ENCODE measurements at regions not wholly inside any gene's neighbourhood (a gene's known extent, or its start where the extent isn't known, plus 50 kb on each side); places are given as distances from the start of the nearest gene placed in this dataset.
A peak's percentile ranks its signal among the peaks of the same experiment; 100 is the strongest.

- intact Hi-C loops (cut with micrococcal nuclease) = loop anchor here (2.0 to 10.0 kb wide), 2 partner anchors 184 to 210 kb away; partner anchors contain the start of gene SPIN4
- H3K9me1 ChIP-seq (replicated peaks; ENCODE audit: control insufficient read depth, extremely low read depth, insufficient read depth, low read length) = no peaks in the 10 kb centered on the region
- ChIA-PET CTCF (interaction anchor here (2.0 kb wide), 1 partner anchor 310 kb away, joined by 5 read pairs; no protein-coding TSS in a partner anchor), POLR2A (no interaction called here)
- H3K4me3 ChIP-seq (replicated peaks in 1 of 3; ENCODE audit: insufficient read depth in 1 of 3, low read depth in 1 of 3, low read length in 3 of 3) = peak overlapping the region; percentile 64 to 93 (median 82)
- no peaks in the 10 kb centered on the region for H4K20me1 ChIP-seq (replicated peaks; ENCODE audit: control insufficient read depth, extremely low read depth, insufficient read depth, low read length)
- peak; percentile 81 for DNase-seq (ENCODE audit: low read depth, low spot score)
- TSS peak; percentile 27 for BruUV-seq (replicated peaks)
- H3K27me3 ChIP-seq (ENCODE audit: control insufficient read depth in 2 of 2, insufficient read depth in 2 of 2, low read length in 2 of 2) = no peaks in the 10 kb centered on the region
- no peak for TF ChIP-seq MYC (IDR thresholded peaks at IDR 0.05; ENCODE audit: low read depth, low read length)
- dilution Hi-C loops (cut with MboI; ENCODE audit: extremely low pct_ligation_motif_present, low sequenced_read_pairs) = no loop called here
- H3K27ac ChIP-seq (ENCODE audit: insufficient read depth, low read depth, low read length) = peak overlapping the region; percentile 21
- H3K4me2 ChIP-seq (ENCODE audit: insufficient read depth, low read length) = peak overlapping the region; percentile 96
- no peaks in the 10 kb centered on the region for H3K36me3 ChIP-seq (ENCODE audit: control insufficient read depth in 2 of 2, extremely low read depth in 1 of 2, insufficient read depth in 2 of 2, low read length in 2 of 2)
- H3K4me1 ChIP-seq (ENCODE audit: control insufficient read depth, extremely low read depth, insufficient read depth, low read length) = no peaks in the 10 kb centered on the region
- peak overlapping the region; percentile 73 for H3K9ac ChIP-seq (replicated peaks; ENCODE audit: extremely low read depth, insufficient read depth, low read length)
- H3K9me3 ChIP-seq (replicated peaks; ENCODE audit: control insufficient read depth, insufficient read depth, low read length) = no peaks in the 10 kb centered on the region
- H3K79me2 ChIP-seq (ENCODE audit: control insufficient read depth, insufficient read depth, low read length) = peaks cover 4% of the 10 kb centered on the region
- FAIRE-seq = peak; percentile 90
- H2AFZ ChIP-seq (ENCODE audit: low read depth, low read length) = peak overlapping the region; percentile 91
Measured at GRCh38 chrX:63560601-63561218, 209.6 kb upstream of the SPIN4 start.

- DNase-seq (ENCODE audit: low read depth, low spot score) = no peak
- no peak overlapping the region for H3K9ac ChIP-seq (replicated peaks; ENCODE audit: extremely low read depth, insufficient read depth, low read length)
- H3K9me1 ChIP-seq (replicated peaks; ENCODE audit: control insufficient read depth, extremely low read depth, insufficient read depth, low read length) = no peaks in the 10 kb centered on the region
- ChIA-PET CTCF (no interaction called here), POLR2A (no interaction called here)
- intact Hi-C loops (cut with micrococcal nuclease) = no loop called here
- no peak overlapping the region for H3K4me3 ChIP-seq (replicated peaks in 1 of 3; ENCODE audit: insufficient read depth in 1 of 3, low read depth in 1 of 3, low read length in 3 of 3)
- no peak overlapping the region for H3K4me2 ChIP-seq (ENCODE audit: insufficient read depth, low read length)
- H3K9me3 ChIP-seq (replicated peaks; ENCODE audit: control insufficient read depth, insufficient read depth, low read length) = no peaks in the 10 kb centered on the region
- BruUV-seq (replicated peaks) = no TSS peak
- FAIRE-seq = no peak
- dilution Hi-C loops (cut with MboI; ENCODE audit: extremely low pct_ligation_motif_present, low sequenced_read_pairs) = no loop called here
- no peak overlapping the region for H2AFZ ChIP-seq (ENCODE audit: low read depth, low read length)
- no peaks in the 10 kb centered on the region for H3K36me3 ChIP-seq (ENCODE audit: control insufficient read depth in 2 of 2, extremely low read depth in 1 of 2, insufficient read depth in 2 of 2, low read length in 2 of 2)
- no peaks in the 10 kb centered on the region for H3K4me1 ChIP-seq (ENCODE audit: control insufficient read depth, extremely low read depth, insufficient read depth, low read length)
- H3K27ac ChIP-seq (ENCODE audit: insufficient read depth, low read depth, low read length) = no peak overlapping the region
- TF ChIP-seq FOS (IDR thresholded peaks at IDR 0.05; ENCODE audit: borderline replicate concordance, insufficient read depth, low read length) (no peak), POLR2AphosphoS5 (IDR thresholded peaks at IDR 0.05; ENCODE audit: insufficient read depth, low read depth, low read length) (no peak), GATA2 (IDR thresholded peaks at IDR 0.05; ENCODE audit: insufficient read depth, insufficient read length, low read depth, low read length) (no peak), POLR2A (IDR thresholded peaks at IDR 0.05; ENCODE audit: low read depth, low read length) (no peak), MYC (IDR thresholded peaks at IDR 0.05; ENCODE audit: low read depth, low read length) (no peak), CTCF (IDR thresholded peaks at IDR 0.05; ENCODE audit: extremely low read depth in 1 of 2, insufficient read depth in 1 of 2, low read depth in 1 of 2, low read length in 2 of 2) (no peak), EZH2 (IDR thresholded peaks at IDR 0.05; ENCODE audit: borderline replicate concordance, low read depth, low read length, severe bottlenecking) (no peak), JUN (IDR thresholded peaks at IDR 0.05; ENCODE audit: borderline replicate concordance, insufficient read depth, insufficient read length, low read depth) (no peak)
- TF ChIP-seq, protein P1, sequence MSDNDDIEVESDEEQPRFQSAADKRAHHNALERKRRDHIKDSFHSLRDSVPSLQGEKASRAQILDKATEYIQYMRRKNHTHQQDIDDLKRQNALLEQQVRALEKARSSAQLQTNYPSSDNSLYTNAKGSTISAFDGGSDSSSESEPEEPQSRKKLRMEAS (IDR thresholded peaks at IDR 0.05; ENCODE audit: insufficient read depth, insufficient read length) = no peak
- no peaks in the 10 kb centered on the region for H3K27me3 ChIP-seq (ENCODE audit: control insufficient read depth in 2 of 2, insufficient read depth in 2 of 2, low read length in 2 of 2)
- H3K79me2 ChIP-seq (ENCODE audit: control insufficient read depth, insufficient read depth, low read length) = no peaks in the 10 kb centered on the region
- no peaks in the 10 kb centered on the region for H4K20me1 ChIP-seq (replicated peaks; ENCODE audit: control insufficient read depth, extremely low read depth, insufficient read depth, low read length)
Measured at GRCh38 chrX:63551856-63552255, 200.7 kb upstream of the SPIN4 start.

All from endothelial cell of umbilical vein (primary cell).